ENCODE measurements at regions not wholly inside any gene's neighbourhood (a gene's known extent, or its start where the extent isn't known, plus 50 kb on each side); places are given as distances from the start of the nearest gene placed in this dataset.

- no peak overlapping the region for H3K4me3 ChIP-seq (ENCODE audit: control insufficient read depth, low read depth, low read length)
- no peak for TF ChIP-seq CTCF (conservative IDR thresholded peaks at IDR 0.05; ENCODE audit: control insufficient read depth, insufficient read depth, low read depth, low read length)
- DNase-seq (ENCODE audit: low read depth), result no peak
Observed at GRCh38 chr7:146008293-146008692, 108.3 kb upstream of the CNTNAP2 start.

- DNase-seq (ENCODE audit: low read depth), result no peak
- no peak for TF ChIP-seq CTCF (conservative IDR thresholded peaks at IDR 0.05; ENCODE audit: control insufficient read depth, insufficient read depth, low read depth, low read length)
- H3K4me3 ChIP-seq (ENCODE audit: control insufficient read depth, low read depth, low read length), result no peak overlapping the region
Observed at GRCh38 chr7:146004805-146005204, 111.8 kb upstream of the CNTNAP2 start.

- H3K4me3 ChIP-seq (ENCODE audit: control insufficient read depth, low read depth, low read length), result no peak overlapping the region
- DNase-seq (ENCODE audit: low read depth), result no peak
- TF ChIP-seq CTCF (conservative IDR thresholded peaks at IDR 0.05; ENCODE audit: control insufficient read depth, insufficient read depth, low read depth, low read length), result no peak
Observed at GRCh38 chr7:146002431-146003078, 114.0 kb upstream of the CNTNAP2 start.

GRCh38 chr7:146002008-146002407 lies 114.6 kb upstream of the CNTNAP2 start:
- DNase-seq (ENCODE audit: low read depth), result no peak
- no peak overlapping the region for H3K4me3 ChIP-seq (ENCODE audit: control insufficient read depth, low read depth, low read length)
- TF ChIP-seq CTCF (conservative IDR thresholded peaks at IDR 0.05; ENCODE audit: control insufficient read depth, insufficient read depth, low read depth, low read length), result no peak

GRCh38 chr7:146000882-146001281 lies 115.7 kb upstream of the CNTNAP2 start:
- no peak for DNase-seq (ENCODE audit: low read depth)
- TF ChIP-seq CTCF (conservative IDR thresholded peaks at IDR 0.05; ENCODE audit: control insufficient read depth, insufficient read depth, low read depth, low read length), result no peak
- no peak overlapping the region for H3K4me3 ChIP-seq (ENCODE audit: control insufficient read depth, low read depth, low read length)

- no peak for TF ChIP-seq CTCF (conservative IDR thresholded peaks at IDR 0.05; ENCODE audit: control insufficient read depth, insufficient read depth, low read depth, low read length)
- no peak overlapping the region for H3K4me3 ChIP-seq (ENCODE audit: control insufficient read depth, low read depth, low read length)
- no peak for DNase-seq (ENCODE audit: low read depth)
Observed at GRCh38 chr7:145989469-145989868, 127.1 kb upstream of the CNTNAP2 start.

All from fibroblast of mammary gland (primary cell).